Stomach (tissue), 8 donors: ENCODE measurements at regions not wholly inside any gene's neighbourhood (a gene's known extent, or its start where the extent isn't known, plus 50 kb on each side); places are given as distances from the start of the nearest gene placed in this dataset.

ENCODE experiments used
- DNase-seq, 2 donors: peaks; one replicate each; pipeline versions ENCODE4 v3.0.0 to v3.0.0-alpha.2; 2013 to 2019
- H3K27ac ChIP-seq, 5 donors: fragments of 200-600 bp in 4 of 5; sonication (generic) in 4 of 5; one replicate each; pipeline ENCODE4 v1.5.1; 2013 to 2019; ENCODE audit warnings: mild to moderate bottlenecking in 1 of 5, moderate library complexity in 1 of 5
- H3K27me3 ChIP-seq, 3 donors: fragments of 200-600 bp; sonication (generic); one replicate each; pipeline ENCODE4 v1.5.1; 2017 to 2019; ENCODE audit warnings: mixed run types in 1 of 3
- H3K36me3 ChIP-seq, 4 donors: fragments of 200-600 bp; sonication (generic); 1 replicate in 3 of 4; 2 replicates in 1 of 4; pipeline ENCODE4 v1.5.1; 2016 to 2019
- H3K4me1 ChIP-seq, 4 donors: fragments of 200-600 bp; sonication (generic); one replicate each; pipeline ENCODE4 v1.5.1; 2016 to 2019
- H3K4me3 ChIP-seq, 4 donors: fragments of 200-600 bp; sonication (generic) in 3 of 4; one replicate each; pipeline ENCODE4 v1.5.1; 2016 to 2019; ENCODE audit warnings: mild to moderate bottlenecking in 1 of 4
- H3K9me3 ChIP-seq, 4 donors: fragments of 200-600 bp; sonication (generic); one replicate each; pipeline ENCODE4 v1.5.1; 2016 to 2019
- CTCF ChIP-seq, 7 experiments: fragments of 450-650 bp in 4 of 7; fragments of 200-600 bp in 3 of 7; sonication (generic) in 3 of 7; IDR thresholded peaks; one replicate each; pipeline ENCODE4 v1.5.1; 2016 to 2019; ENCODE audit warnings: antibody characterized with exemption in 7 of 7, control low read depth in 2 of 7, mild to moderate bottlenecking in 1 of 7
- EP300 ChIP-seq: sonication (generic); formaldehyde crosslinking; IDR thresholded peaks from one replicate; pipeline ENCODE4 v1.6.1; 2017; ENCODE audit warnings: antibody characterized with exemption
- POLR2A ChIP-seq, 4 donors: fragments of 450-650 bp; IDR thresholded peaks; one replicate each; pipeline ENCODE4 v1.6.1; 2016; ENCODE audit warnings: antibody characterized with exemption in 4 of 4, control low read depth in 2 of 4, mild to moderate bottlenecking in 1 of 4, moderate library complexity in 1 of 4
- POLR2AphosphoS5 ChIP-seq, 3 donors: sonication (generic); formaldehyde crosslinking; IDR thresholded peaks; one replicate each; pipeline ENCODE4 v1.6.1; 2016; ENCODE audit warnings: antibody characterized with exemption in 3 of 3
- WGBS, 5 donors: extraction: QIAGEN DNeasy Blood & Tissue Kit in 3 of 5; methylation state at CpG; one replicate each; pipeline versions ENCODE4 v1.1.5 to v1.1.7; 2013 to 2018; 5-methylcytosine and 5-hydroxymethylcytosine counted together
- intact Hi-C: fragments of 100-400 bp; cut with DNase I; formaldehyde crosslinking; loops from one replicate; pipeline ENCODE4 v1.15.1; 2023; ENCODE audit warnings: low total_unique reads
- donor health status: healthy with polysubstance abuse.
- donor health status: Bipolar disorder and iron deficiency.
- donor health status: healthy.

- Histone ChIP-seq H3K36me3 (no peaks in the 10 kb centered on the region), H3K27ac (no peak overlapping the region), H3K27me3 (no peaks in the 10 kb centered on the region), H3K9me3 (peaks cover 0 to 38% (median 21%) of the 10 kb centered on the region in 4 donors), H3K4me1 (no peaks in the 10 kb centered on the region), H3K4me3 (no peak overlapping the region)
- no peak for DNase-seq
- TF ChIP-seq CTCF (IDR thresholded peaks at IDR 0.05): no peak
- intact Hi-C loops: no loop called here
Observed at GRCh38 chr15:31745841-31746240, 284.5 kb upstream of the CHRNA7 start.

GRCh38 chr15:31752065-31752762 is 278.1 kb upstream of the CHRNA7 start:
- 73 to 81% (median 77%) methylated on average over 2 of the region's 2 CpGs for WGBS, 5 donors
- DNase-seq: no peak
- intact Hi-C loops: no loop called here

GRCh38 chr15:31752905-31753304 is 277.4 kb upstream of the CHRNA7 start:
- DNase-seq: no peak
- no peaks in the 10 kb centered on the region for H3K27me3 ChIP-seq
- intact Hi-C loops: no loop called here
- H3K27ac ChIP-seq: no peak overlapping the region
- TF ChIP-seq POLR2A (IDR thresholded peaks at IDR 0.05) (no peak), EP300 (no peak), CTCF (IDR thresholded peaks at IDR 0.05) (no peak), POLR2AphosphoS5 (IDR thresholded peaks at IDR 0.05) (no peak)
- no peak overlapping the region for H3K4me3 ChIP-seq
- H3K36me3 ChIP-seq: no peaks in the 10 kb centered on the region
- H3K9me3 ChIP-seq: peaks cover 0 to 13% (median 2%) of the 10 kb centered on the region in 4 donors
- WGBS, 5 donors: 72 to 80% (median 76%) methylated on average over 3 of the region's 3 CpGs
- H3K4me1 ChIP-seq: no peaks in the 10 kb centered on the region

More at GRCh38 chr15:31752065-31752762, 278.1 kb upstream of the CHRNA7 start:
- no peak overlapping the region for H3K27ac ChIP-seq
- peaks cover 0 to 19% (median 2%) of the 10 kb centered on the region in 4 donors for H3K9me3 ChIP-seq
- TF ChIP-seq EP300: no peak
- no peak for TF ChIP-seq POLR2AphosphoS5 (IDR thresholded peaks at IDR 0.05)
- TF ChIP-seq POLR2A (IDR thresholded peaks at IDR 0.05): no peak
- no peak for TF ChIP-seq CTCF (IDR thresholded peaks at IDR 0.05)
- no peaks in the 10 kb centered on the region for H3K27me3 ChIP-seq
- no peaks in the 10 kb centered on the region for H3K4me1 ChIP-seq
- no peak overlapping the region for H3K4me3 ChIP-seq
- no peaks in the 10 kb centered on the region for H3K36me3 ChIP-seq

GRCh38 chr15:31758126-31758525 is 272.2 kb upstream of the CHRNA7 start:
- WGBS, 5 donors: 49 to 61% (median 57%) methylated on average over 5 of the region's 5 CpGs
- no peak overlapping the region for H3K4me3 ChIP-seq
- no peaks in the 10 kb centered on the region for H3K36me3 ChIP-seq
- H3K4me1 ChIP-seq: no peaks in the 10 kb centered on the region
- no peaks in the 10 kb centered on the region for H3K27me3 ChIP-seq
- DNase-seq: peak; percentile 30 to 71
- no peak overlapping the region for H3K27ac ChIP-seq
- H3K9me3 ChIP-seq: peaks cover 0 to 6% (median 2%) of the 10 kb centered on the region in 4 donors
- TF ChIP-seq POLR2A (IDR thresholded peaks at IDR 0.05): no peak
- no peak for TF ChIP-seq CTCF (IDR thresholded peaks at IDR 0.05)
- no peak for TF ChIP-seq EP300
- no peak for TF ChIP-seq POLR2AphosphoS5 (IDR thresholded peaks at IDR 0.05)
- intact Hi-C loops: no loop called here
